Rectal smooth muscle tissue (tissue), 1 donor: ENCODE measurements at regions not wholly inside any gene's neighbourhood (a gene's known extent, or its start where the extent isn't known, plus 50 kb on each side); places are given as distances from the start of the nearest gene placed in this dataset.

Experiments used
- H3K27ac ChIP-seq: one replicate; pipeline ENCODE4 v1.7.0; 2013; ENCODE audit warnings: low read depth, low read length, inconsistent platforms
- H3K27me3 ChIP-seq: one replicate; pipeline ENCODE4 v1.7.0; 2013; ENCODE audit warnings: low read length; ENCODE audit not compliant: control insufficient read depth, insufficient read depth
- H3K36me3 ChIP-seq: one replicate; pipeline ENCODE4 v1.7.0; 2013; ENCODE audit warnings: low read length; ENCODE audit not compliant: control insufficient read depth, insufficient read depth
- H3K4me1 ChIP-seq: one replicate; pipeline ENCODE4 v1.7.0; 2013; ENCODE audit warnings: low read length; ENCODE audit not compliant: control insufficient read depth, insufficient read depth
- H3K4me3 ChIP-seq: one replicate; pipeline ENCODE4 v1.7.0; 2013; ENCODE audit warnings: low read length
- H3K9ac ChIP-seq: one replicate; pipeline ENCODE4 v1.7.0; 2013; ENCODE audit warnings: low read length

- no peak overlapping the region for H3K9ac ChIP-seq
- no peaks in the 10 kb centered on the region for H3K36me3 ChIP-seq
- no peak overlapping the region for H3K4me3 ChIP-seq
- peaks cover 4% of the 10 kb centered on the region for H3K4me1 ChIP-seq
- H3K27ac ChIP-seq: no peak overlapping the region
- H3K27me3 ChIP-seq: no peaks in the 10 kb centered on the region
Observed at GRCh38 chr2:217091531-217091930, 231.7 kb upstream of the TNP1 start.

DNA sequence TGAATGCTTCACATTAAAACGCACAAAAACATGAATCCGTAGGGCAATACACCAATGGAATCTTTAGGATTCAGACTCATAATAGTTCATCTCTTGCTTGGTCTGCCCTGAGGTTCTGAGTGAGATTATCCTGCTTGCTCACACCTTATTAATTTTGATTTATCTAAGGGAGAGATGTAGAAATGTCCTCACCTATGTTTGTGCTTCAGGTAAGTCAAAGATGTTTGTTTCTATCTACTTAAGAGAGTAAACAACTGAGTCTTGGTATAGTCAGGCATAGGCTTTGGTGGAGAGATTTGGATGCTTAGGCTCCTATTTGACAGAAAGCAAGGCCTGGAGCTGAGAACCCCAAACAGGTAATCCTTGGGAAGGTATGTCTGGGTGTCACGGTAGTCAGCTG lies 231.0 kb upstream of the TNP1 start:
- Histone ChIP-seq H3K4me3 (no peak overlapping the region), H3K4me1 (peaks cover 4% of the 10 kb centered on the region), H3K9ac (no peak overlapping the region), H3K27ac (no peak overlapping the region), H3K27me3 (no peaks in the 10 kb centered on the region), H3K36me3 (no peaks in the 10 kb centered on the region)

- Histone ChIP-seq H3K4me3 (peak overlapping the region; percentile 20), H3K27ac (peak overlapping the region; percentile 24)
Observed at GRCh38 chr2:217090024-217090473, 230.2 kb upstream of the TNP1 start.

DNA sequence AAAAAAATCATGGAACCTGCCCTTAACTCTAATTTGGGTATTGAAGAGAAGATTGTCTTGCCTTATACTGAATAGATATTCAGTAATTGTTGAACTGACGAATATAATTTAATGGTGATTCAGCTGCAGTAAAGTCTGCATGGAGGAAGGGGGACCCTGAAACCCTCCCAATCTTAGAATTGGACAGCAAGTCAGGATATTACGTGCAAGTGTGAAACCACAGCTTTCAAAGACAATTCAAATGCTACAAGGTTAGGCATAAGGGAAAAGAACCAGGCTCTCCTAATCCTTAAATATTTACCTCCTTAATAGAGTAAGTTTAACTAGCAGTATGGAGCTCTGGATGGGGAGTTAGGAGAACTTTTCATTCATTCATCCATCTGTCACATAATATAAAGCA lies 226.9 kb upstream of the TNP1 start:
- H3K27me3 ChIP-seq: no peaks in the 10 kb centered on the region
- peaks cover 4% of the 10 kb centered on the region for H3K4me1 ChIP-seq
- no peak overlapping the region for H3K9ac ChIP-seq
- H3K4me3 ChIP-seq: no peak overlapping the region
- H3K27ac ChIP-seq: no peak overlapping the region
- no peaks in the 10 kb centered on the region for H3K36me3 ChIP-seq

More at GRCh38 chr2:217090024-217090473, 230.2 kb upstream of the TNP1 start:
- Histone ChIP-seq H3K9ac (no peak overlapping the region), H3K27me3 (no peaks in the 10 kb centered on the region), H3K36me3 (no peaks in the 10 kb centered on the region), H3K4me1 (peaks cover 4% of the 10 kb centered on the region)

GRCh38 chr2:217086038-217086522 lies 226.2 kb upstream of the TNP1 start:
- H3K9ac ChIP-seq: no peak overlapping the region
- no peaks in the 10 kb centered on the region for H3K36me3 ChIP-seq
- no peak overlapping the region for H3K27ac ChIP-seq
- H3K4me3 ChIP-seq: no peak overlapping the region
- H3K27me3 ChIP-seq: no peaks in the 10 kb centered on the region
- peaks cover 4% of the 10 kb centered on the region for H3K4me1 ChIP-seq

DNA sequence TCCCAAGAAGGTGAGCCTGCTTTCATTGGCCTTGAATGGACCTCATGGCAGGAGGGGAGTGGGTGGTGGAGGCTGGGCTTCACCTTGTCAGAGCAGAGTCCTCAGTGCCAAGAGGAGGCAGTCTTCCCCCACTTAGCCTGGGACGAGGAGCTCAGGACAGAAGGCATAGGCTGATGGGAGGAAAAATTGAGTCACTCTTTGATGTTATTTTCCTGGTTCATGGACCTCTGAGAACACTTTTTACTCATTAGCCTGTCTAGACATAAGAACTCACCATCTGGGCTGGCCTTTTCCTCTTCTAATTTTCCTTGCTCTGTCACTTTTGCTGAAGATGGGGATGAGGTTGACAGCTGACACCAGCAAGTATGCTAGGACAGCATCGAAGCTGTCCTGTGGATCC lies 225.7 kb upstream of the TNP1 start:
- Histone ChIP-seq H3K4me3 (no peak overlapping the region), H3K9ac (no peak overlapping the region), H3K36me3 (no peaks in the 10 kb centered on the region), H3K4me1 (peaks cover 4% of the 10 kb centered on the region), H3K27me3 (no peaks in the 10 kb centered on the region), H3K27ac (no peak overlapping the region)

- Histone ChIP-seq H3K27ac (no peak overlapping the region), H3K27me3 (no peaks in the 10 kb centered on the region)
Observed at GRCh38 chr2:217081799-217082198, 221.9 kb upstream of the TNP1 start.

GRCh38 chr2:217079165-217079564 lies 219.3 kb upstream of the TNP1 start:
- Histone ChIP-seq H3K4me1 (peaks cover 9% of the 10 kb centered on the region), H3K27me3 (no peaks in the 10 kb centered on the region), H3K27ac (no peak overlapping the region), H3K36me3 (no peaks in the 10 kb centered on the region), H3K4me3 (no peak overlapping the region), H3K9ac (no peak overlapping the region)

More at GRCh38 chr2:217081799-217082198, 221.9 kb upstream of the TNP1 start:
- no peaks in the 10 kb centered on the region for H3K4me1 ChIP-seq
- no peak overlapping the region for H3K9ac ChIP-seq
- H3K36me3 ChIP-seq: no peaks in the 10 kb centered on the region
- no peak overlapping the region for H3K4me3 ChIP-seq

- Histone ChIP-seq H3K9ac (no peak overlapping the region), H3K4me3 (no peak overlapping the region), H3K27me3 (no peaks in the 10 kb centered on the region), H3K4me1 (peaks cover 9% of the 10 kb centered on the region), H3K36me3 (no peaks in the 10 kb centered on the region), H3K27ac (no peak overlapping the region)
Observed at GRCh38 chr2:217077831-217078407, 218.1 kb upstream of the TNP1 start.

GRCh38 chr2:217076657-217077232 lies 216.9 kb upstream of the TNP1 start:
- Histone ChIP-seq H3K36me3 (no peaks in the 10 kb centered on the region), H3K9ac (no peak overlapping the region), H3K27me3 (no peaks in the 10 kb centered on the region), H3K4me3 (no peak overlapping the region), H3K4me1 (peaks cover 9% of the 10 kb centered on the region), H3K27ac (no peak overlapping the region)

DNA sequence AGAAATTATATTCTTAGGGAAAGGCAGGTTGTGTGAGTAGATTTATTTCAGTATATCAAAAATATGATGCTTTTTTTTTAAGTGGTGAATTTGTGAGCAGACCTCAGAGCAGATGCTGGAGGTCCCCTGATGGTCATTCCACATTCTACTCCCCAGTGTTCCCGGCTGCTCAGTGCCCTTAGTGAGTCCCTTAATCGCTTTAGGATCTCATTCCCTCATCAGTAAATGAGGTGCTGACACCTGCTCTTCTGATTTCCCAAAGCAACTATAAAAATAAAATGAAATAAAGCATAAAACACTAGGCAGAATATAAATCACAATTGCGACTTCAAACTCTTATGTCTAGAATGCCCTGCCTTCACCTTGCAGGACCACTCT lies 216.2 kb upstream of the TNP1 start:
- Histone ChIP-seq H3K4me3 (no peak overlapping the region), H3K4me1 (peaks cover 9% of the 10 kb centered on the region), H3K9ac (no peak overlapping the region), H3K36me3 (no peaks in the 10 kb centered on the region), H3K27ac (no peak overlapping the region), H3K27me3 (no peaks in the 10 kb centered on the region)

GRCh38 chr2:217075268-217076057 lies 215.6 kb upstream of the TNP1 start:
- Histone ChIP-seq H3K4me3 (no peak overlapping the region), H3K9ac (no peak overlapping the region), H3K4me1 (peaks cover 9% of the 10 kb centered on the region), H3K27ac (peak overlapping the region; percentile 56), H3K27me3 (no peaks in the 10 kb centered on the region), H3K36me3 (no peaks in the 10 kb centered on the region)
